GM19438 (cell line): ENCODE measurements at regions not wholly inside any gene's neighbourhood (a gene's known extent, or its start where the extent isn't known, plus 50 kb on each side); places are given as distances from the start of the nearest gene placed in this dataset.
"Not testable (repeated sequence)": the region's sequence is repeated elsewhere in the genome, so short reads cannot be mapped to it uniquely, and the experiment has no call there.

ENCODE experiments used
- ATAC-seq: cut with Tn5 transposase; IDR thresholded peaks from one replicate; pipeline ENCODE4 v1.9.1; 2021; ENCODE audit warnings: low read depth; ENCODE audit not compliant: unreplicated experiment

DNA sequence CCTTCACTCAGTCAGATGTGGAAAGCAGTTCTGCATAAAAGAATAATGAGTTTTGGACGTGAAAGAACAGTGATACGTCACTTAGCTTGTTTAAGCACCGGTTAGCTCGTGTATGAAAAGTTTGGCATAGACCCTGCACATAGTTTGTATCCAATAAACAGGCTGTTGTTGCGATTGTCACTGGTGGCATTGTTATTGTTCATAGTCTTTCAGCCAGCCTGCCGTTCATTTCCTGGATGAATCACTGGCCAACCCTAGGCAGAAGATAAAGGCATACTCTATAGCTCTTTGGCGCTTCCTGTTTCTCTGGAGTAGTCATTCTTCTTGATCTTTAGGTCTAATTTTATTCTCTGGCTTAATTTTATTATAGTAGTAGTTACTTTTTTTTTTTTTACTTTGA lies 57.8 kb upstream of the ANKRD30A start:
- ATAC-seq = no peak

DNA sequence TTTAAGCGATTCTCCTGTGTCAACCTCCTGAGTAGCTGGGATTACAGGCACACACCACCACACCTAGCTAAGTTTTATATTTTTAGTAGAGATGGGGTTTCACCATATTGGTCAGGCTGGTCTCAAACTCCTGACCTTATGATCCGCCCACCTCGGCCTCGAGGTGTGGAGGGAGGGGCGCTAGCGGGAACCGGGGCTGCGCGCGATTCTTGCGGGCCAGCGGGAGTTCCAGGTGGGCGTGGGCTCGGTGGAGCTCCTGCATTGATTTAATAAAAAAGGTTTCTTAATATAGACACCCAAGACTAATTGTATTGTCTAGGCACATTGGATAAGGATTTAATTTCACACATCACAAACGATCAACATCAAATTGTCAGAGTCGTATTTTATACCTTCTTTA lies 63.1 kb upstream of the ANKRD30A start:
- not testable (repeated sequence) for ATAC-seq

DNA sequence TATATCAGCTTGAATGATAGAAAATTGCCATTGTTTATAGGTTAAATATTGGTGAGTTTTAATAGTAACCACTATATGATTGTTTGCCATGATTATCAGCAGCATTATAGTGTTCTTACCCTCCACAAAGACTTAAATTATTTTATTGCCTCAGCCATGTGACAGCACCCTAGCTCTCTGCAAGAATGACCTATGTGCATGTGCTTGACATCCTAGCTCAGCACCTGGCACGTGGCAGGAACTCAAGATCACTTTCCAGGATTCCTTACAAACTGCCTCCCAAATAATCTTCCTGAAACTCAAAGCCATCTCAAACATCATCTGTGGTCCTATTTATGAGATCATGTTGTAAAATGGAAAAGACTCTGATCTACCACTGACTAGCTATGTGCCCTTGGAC lies 68.1 kb upstream of the ANKRD30A start:
- ATAC-seq = no peak

DNA sequence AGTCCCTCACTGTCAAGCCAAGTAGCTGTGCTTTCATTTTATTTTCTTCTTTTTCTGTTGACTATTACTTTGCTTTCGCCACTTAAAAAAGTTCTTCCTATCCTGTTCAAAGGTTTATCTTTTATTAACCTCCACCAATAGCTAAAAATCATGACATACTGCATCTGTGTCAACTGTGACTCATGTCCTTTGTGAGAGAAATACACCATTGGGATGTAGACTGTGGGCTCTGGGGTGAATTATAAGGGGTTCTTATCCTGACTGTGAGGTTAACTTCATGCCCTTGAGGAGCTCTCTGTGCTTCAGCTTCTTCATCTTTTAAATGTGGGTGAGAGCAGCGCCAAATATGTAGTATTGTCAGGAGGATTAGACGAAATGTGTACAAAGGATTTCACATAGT lies 71.9 kb upstream of the ANKRD30A start:
- ATAC-seq = no peak

- not testable (repeated sequence) for ATAC-seq
These were observed 75.4 kb upstream of the ANKRD30A start for GRCh38 chr10:37049982-37050381.

DNA sequence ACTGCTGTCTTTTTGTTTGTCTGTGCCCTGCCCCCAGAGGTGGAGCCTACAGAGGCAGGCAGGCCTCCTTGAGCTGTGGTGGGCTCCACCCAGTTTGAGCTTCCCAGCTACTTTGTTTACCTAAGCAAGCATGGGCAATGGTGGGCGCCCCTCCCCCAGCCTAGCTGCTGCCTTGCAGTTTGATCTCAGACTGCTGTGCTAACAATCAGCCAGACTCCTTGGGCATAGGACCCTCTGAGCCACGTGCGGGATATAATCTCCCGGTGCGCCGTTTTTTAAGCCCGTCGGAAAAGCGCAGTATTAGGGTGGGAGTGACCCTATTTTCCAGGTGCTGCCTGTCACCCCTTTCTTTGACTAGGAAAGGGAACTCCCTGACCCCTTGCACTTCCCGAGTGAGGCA lies 81.1 kb upstream of the ANKRD30A start:
- not testable (repeated sequence) for ATAC-seq

- ATAC-seq = no peak
These were observed 89.5 kb upstream of the ANKRD30A start for GRCh38 chr10:37035853-37036252.

GRCh38 chr10:37015498-37015897 lies 109.9 kb upstream of the ANKRD30A start:
- no peak for ATAC-seq

DNA sequence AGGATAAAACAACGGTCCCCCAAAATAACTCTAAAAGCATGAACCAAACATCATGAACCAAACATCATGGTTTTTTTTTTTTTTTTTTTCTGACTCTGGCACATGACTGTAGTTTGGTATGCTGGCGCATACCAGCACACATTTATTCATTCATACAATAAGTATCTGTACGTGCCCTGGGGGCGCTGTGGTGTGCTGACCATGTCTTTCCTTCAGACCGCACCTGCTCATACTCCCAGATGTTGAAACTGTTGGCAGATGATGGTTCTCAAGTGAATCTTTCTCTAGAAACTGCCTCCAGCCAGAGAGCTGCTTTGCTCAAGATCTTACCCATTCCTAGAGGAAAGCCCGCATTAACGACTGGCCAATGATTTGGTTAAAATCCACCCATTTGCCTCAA lies 114.7 kb upstream of the ANKRD30A start:
- no peak for ATAC-seq

DNA sequence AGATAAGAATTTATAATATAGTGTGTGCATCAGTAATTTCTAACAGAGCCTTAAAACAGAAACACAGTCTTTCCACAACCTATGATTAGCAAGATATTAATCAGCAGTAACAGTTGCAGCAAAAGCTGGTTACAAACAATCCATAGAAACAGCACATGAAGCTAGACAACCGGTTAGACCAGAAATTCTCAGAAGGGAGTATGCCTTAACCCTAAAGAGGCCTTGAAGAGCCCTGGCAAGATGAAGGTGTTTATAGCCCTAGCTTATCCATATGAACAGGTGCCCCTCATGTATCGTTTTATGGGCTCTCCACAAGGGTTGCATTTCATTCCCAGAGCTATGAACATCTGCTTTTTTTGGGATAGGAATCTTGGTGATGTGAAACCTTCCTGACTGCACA lies 117.1 kb upstream of the ANKRD30A start:
- ATAC-seq = not testable (repeated sequence)

DNA sequence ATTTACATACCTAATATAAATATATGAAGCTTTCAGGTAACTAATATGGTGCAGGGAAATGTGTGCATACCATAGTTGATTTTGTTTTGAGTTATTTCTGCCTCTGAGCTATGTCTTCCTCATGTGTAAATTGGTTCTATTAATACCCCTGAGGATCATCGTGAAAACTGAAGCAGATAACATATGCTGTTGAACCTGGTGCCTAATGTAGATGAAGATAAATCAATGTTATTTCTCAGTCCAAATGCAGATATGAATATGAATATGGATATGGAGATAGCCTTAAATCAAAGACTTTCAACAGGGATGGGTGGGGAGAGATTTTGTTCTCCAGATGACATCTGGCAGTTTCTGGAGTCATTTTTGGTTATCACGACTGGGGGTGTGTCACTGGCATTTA lies 122.3 kb upstream of the ANKRD30A start:
- no peak for ATAC-seq

GRCh38 chr10:36995806-36996205 lies 129.6 kb upstream of the ANKRD30A start:
- ATAC-seq = not testable (repeated sequence)

DNA sequence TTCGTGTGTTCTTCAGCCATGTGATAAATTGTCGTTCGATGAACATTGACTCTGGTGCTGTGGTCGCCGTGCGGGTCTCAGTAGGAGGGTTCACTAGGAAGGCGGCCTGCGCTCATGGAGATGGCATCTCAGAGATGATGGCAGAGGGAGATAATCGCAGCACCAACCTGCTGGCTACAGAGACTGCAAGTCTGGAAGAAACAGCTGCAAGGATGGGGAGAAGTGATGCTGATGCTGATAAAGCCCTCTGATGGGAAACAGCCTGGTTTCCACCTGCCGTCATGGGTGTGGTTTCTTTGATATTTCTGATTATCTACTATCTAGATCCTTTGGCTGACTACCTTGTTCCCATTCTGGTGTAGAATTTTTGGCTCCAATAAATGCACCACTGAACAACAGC lies 130.5 kb upstream of the ANKRD30A start:
- no peak for ATAC-seq

GRCh38 chr10:36989233-36989632 lies 136.2 kb upstream of the ANKRD30A start:
- no peak for ATAC-seq

GRCh38 chr10:36946598-36946997 lies 178.8 kb upstream of the ANKRD30A start:
- no peak for ATAC-seq

GRCh38 chr10:36943544-36943943 lies 181.9 kb upstream of the ANKRD30A start:
- ATAC-seq = no peak

DNA sequence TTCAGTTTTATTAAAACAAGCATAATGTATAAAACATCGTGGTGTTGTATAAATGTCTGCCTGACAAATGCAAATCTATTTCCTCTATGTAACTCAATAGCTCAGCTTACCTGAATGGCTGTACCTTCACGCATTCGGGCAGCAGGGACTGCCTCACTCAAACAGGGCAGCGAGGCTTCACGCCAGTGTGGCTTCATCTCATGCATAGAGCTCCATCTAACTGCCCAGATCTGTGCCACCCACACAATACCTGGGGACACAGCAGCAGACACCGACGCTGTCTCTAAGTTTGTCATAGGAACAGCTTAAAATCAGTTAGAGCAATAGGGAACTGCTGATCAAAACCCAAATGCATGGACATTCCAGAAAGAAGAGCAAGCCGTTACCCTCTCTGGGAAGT lies 182.8 kb upstream of the ANKRD30A start:
- ATAC-seq = no peak

DNA sequence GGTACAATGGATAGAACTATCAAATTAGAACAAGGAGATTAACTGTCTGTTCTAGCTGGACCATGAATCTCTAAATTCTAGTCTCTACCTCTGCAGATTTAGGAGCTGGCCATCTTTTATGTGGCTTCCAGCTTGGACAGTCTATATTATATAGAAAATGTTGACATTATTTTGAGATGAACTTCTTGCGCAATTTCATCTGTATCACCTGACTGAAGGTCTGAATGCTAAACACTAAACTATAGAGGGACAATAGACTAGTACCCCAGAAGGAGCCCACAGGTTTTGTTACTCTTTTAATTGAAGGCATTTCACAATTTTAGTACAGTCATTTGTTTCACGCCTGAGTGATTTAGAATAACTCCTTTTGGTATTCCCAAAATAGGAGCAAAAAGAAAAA lies 222.4 kb upstream of the ANKRD30A start:
- ATAC-seq = no peak

DNA sequence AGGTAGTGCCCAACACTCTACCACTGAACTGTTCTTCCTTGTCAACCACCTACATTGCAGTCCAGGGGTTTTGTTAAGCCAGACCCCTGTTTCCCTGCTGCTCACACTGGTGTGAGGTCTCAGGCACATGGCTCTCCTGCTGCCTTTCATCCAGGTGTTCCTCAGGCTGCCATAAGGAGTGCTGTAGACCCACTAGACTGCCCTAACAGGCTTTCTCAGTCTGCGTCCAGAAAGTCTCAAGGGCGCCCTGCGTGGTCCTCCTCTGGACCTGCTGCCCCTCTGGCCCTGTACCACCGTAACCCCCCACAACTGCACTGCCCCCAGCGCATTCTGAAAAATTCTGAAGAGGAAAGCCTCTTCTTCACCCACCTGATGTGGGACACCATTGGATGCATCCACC lies 225.7 kb upstream of the ANKRD30A start:
- ATAC-seq = no peak

DNA sequence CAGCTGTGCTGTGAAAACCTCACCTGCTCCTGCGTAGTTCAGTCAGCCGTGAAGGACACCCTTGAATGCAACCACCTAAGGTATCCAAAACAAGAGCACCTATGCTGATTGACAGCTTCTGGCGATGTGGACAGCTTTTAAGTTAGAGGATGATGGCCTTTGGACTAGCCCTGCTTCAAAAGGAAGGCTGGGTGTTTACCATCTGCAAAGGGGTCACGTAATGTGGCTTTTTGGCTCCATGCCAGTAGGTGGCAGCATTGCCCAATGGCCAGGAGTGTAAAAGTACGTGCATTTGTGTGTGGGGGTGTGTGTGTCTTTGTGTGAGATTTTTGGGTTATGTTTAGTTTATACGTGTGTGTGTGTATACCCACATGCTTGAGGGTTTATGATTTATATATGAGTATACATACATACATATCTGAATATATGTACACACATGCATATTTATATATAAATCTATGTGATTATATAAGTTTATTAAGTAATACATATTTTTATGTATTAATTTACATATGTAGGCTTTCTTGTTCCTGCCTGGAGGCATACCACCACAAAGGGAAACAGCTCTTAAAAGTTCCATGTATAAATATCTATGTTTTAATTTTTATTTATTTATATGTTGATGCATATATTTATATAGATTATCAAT lies 236.3 kb upstream of the ANKRD30A start:
- no peak for ATAC-seq

GRCh38 chr10:36886303-36886891 lies 239.0 kb upstream of the ANKRD30A start:
- ATAC-seq = no peak

GRCh38 chr10:36885746-36886145 lies 239.7 kb upstream of the ANKRD30A start:
- no peak for ATAC-seq

- ATAC-seq = no peak
These were observed 242.6 kb upstream of the ANKRD30A start for GRCh38 chr10:36882781-36883180.
